GM23248 (cell line): ENCODE measurements at regions not wholly inside any gene's neighbourhood (a gene's known extent, or its start where the extent isn't known, plus 50 kb on each side); places are given as distances from the start of the nearest gene placed in this dataset.

Experiments used
- DNase-seq: peaks from one replicate; pipeline ENCODE4 v3.0.0-alpha.2; 2015
- H2AFZ ChIP-seq: fragments of 200-600 bp; sonication (generic); 2 replicates; pipeline ENCODE4 v1.6.1; 2016; ENCODE audit warnings: antibody characterized with exemption
- H3F3A ChIP-seq: fragments of 200-600 bp; sonication (generic); 2 replicates; pipeline ENCODE4 v1.6.1; 2016; ENCODE audit warnings: mild to moderate bottlenecking, antibody characterized with exemption, mixed run types; ENCODE audit not compliant: insufficient read depth
- H3K27ac ChIP-seq: fragments of 200-600 bp; sonication (generic); 2 replicates; pipeline ENCODE4 v1.5.1; 2016; ENCODE audit warnings: mild to moderate bottlenecking
- H3K27me3 ChIP-seq: fragments of 200-600 bp; sonication (generic); replicated peaks from 2 replicates; pipeline ENCODE4 v1.6.1; 2016; ENCODE audit warnings: mild to moderate bottlenecking; ENCODE audit not compliant: insufficient read depth
- H3K36me3 ChIP-seq: fragments of 200-600 bp; sonication (generic); 2 replicates; pipeline ENCODE4 v1.6.1; 2016; ENCODE audit warnings: low read depth, mild to moderate bottlenecking
- H3K4me1 ChIP-seq: fragments of 200-600 bp; sonication (generic); 2 replicates; pipeline ENCODE4 v1.6.1; 2016; ENCODE audit warnings: mild to moderate bottlenecking; ENCODE audit not compliant: insufficient read depth
- H3K4me2 ChIP-seq: fragments of 200-600 bp; sonication (generic); one replicate; pipeline ENCODE4 v1.6.1; 2016; ENCODE audit warnings: mild to moderate bottlenecking; ENCODE audit not compliant: unreplicated experiment
- H3K4me3 ChIP-seq: fragments of 200-600 bp; sonication (generic); 2 replicates; pipeline ENCODE4 v1.5.1; 2016; ENCODE audit warnings: mild to moderate bottlenecking
- H3K79me2 ChIP-seq: fragments of 200-600 bp; sonication (generic); 2 replicates; pipeline ENCODE4 v1.6.1; 2016; ENCODE audit warnings: mild to moderate bottlenecking; ENCODE audit not compliant: insufficient read depth
- H3K9ac ChIP-seq: fragments of 200-600 bp; sonication (generic); 2 replicates; pipeline ENCODE4 v1.6.1; 2016; ENCODE audit warnings: mild to moderate bottlenecking
- H3K9me2 ChIP-seq: fragments of 200-600 bp; sonication (generic); 2 replicates; pipeline ENCODE4 v1.6.1; 2016; ENCODE audit warnings: mixed run types, mild to moderate bottlenecking, moderate library complexity; ENCODE audit not compliant: insufficient read depth
- H3K9me3 ChIP-seq: fragments of 200-600 bp; sonication (generic); one replicate; pipeline ENCODE4 v1.6.1; 2017; ENCODE audit warnings: low read depth
- H4K20me1 ChIP-seq: fragments of 200-600 bp; sonication (generic); 2 replicates; pipeline ENCODE4 v1.6.0; 2016; ENCODE audit not compliant: insufficient read depth
- EZH2 ChIP-seq: fragments of 200-600 bp; sonication (generic); IDR thresholded peaks from 2 replicates; pipeline ENCODE4 v1.6.1; 2018; ENCODE audit warnings: antibody characterized with exemption, mild to moderate bottlenecking; ENCODE audit not compliant: insufficient read depth, poor library complexity, severe bottlenecking
- EZH2phosphoT487 ChIP-seq: fragments of 200-600 bp; sonication (generic); IDR thresholded peaks from 2 replicates; pipeline ENCODE4 v1.6.1; 2018; ENCODE audit warnings: antibody characterized with exemption, moderate library complexity, mild to moderate bottlenecking, low read depth; ENCODE audit not compliant: insufficient read depth
- WGBS, 2 experiments: methylation state at CpG; one replicate each; pipeline ENCODE4 v1.1.6; 2015 to 2017; ENCODE audit warnings: low lambda C conversion rate in 2 of 2, low coverage in 1 of 2; ENCODE audit errors: missing lambda C conversion rate in 2 of 2; 5-methylcytosine and 5-hydroxymethylcytosine counted together
- in situ Hi-C: fragments of 300-500 bp; cut with MboI; formaldehyde crosslinking; loops from 2 replicates; pipeline ENCODE4 v1.15.0; 2020

DNA sequence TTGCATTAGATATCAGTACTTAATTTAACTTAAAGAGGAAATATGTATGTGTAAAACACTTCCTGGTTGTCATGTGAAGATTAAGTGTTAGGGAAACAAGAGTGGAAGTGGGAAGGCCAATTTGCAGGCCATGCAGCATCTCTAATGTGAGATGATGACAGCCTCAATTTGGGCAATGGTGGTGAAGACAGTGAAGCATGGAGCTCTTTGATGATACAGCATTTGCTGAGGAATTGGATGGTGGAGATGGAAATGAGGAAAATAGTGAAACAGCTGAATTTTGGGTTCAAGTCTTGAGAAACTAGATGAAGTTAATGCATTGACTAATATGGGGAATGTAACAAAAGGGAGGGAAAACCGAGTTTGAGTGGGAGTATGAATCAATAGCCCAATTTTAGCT, 231.7 kb upstream of the MIR17HG start:
- no peak for DNase-seq
- H3K27me3 ChIP-seq, result no peaks in the 10 kb centered on the region
- H3K9me3 ChIP-seq, result no peaks in the 10 kb centered on the region
- H3K4me3 ChIP-seq, result no peak overlapping the region
- H3K4me2 ChIP-seq, result no peak overlapping the region
- no peak overlapping the region for H3K9ac ChIP-seq
- H3F3A ChIP-seq, result no peaks in the 10 kb centered on the region
- H3K27ac ChIP-seq, result no peak overlapping the region
- no peak overlapping the region for H2AFZ ChIP-seq
- 0 to 9% methylated on average over 1 of the region's 1 CpG for WGBS, 2 experiments
- in situ Hi-C loops, result no loop called here
- no peaks in the 10 kb centered on the region for H4K20me1 ChIP-seq
- TF ChIP-seq EZH2, result no peak
- TF ChIP-seq EZH2phosphoT487, result no peak
- H3K9me2 ChIP-seq, result no peaks in the 10 kb centered on the region
- no peaks in the 10 kb centered on the region for H3K36me3 ChIP-seq
- H3K4me1 ChIP-seq, result no peaks in the 10 kb centered on the region
- no peaks in the 10 kb centered on the region for H3K79me2 ChIP-seq

DNA sequence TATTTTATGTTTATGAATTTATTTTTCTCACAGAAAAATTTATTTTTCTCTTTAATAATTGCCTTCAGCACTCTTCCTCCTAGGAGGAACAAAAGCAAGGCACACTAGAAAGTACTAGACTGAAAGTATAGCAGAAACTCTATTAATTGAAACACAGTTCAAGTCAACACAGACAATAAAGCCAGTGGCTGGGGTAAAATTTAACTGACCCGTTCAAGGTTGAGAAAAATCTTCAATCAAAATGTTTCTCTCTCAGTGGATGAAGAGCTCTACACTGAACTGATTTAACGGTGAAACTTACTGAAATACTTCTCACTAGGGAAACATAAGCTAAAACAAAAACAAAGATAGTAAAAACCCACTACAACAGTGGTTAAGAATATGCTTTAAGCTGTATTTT, 230.1 kb upstream of the MIR17HG start:
- H3K9ac ChIP-seq, result no peak overlapping the region
- no peaks in the 10 kb centered on the region for H3K4me1 ChIP-seq
- no peak for TF ChIP-seq EZH2
- no peak for TF ChIP-seq EZH2phosphoT487
- H3K9me3 ChIP-seq, result no peaks in the 10 kb centered on the region
- H3F3A ChIP-seq, result no peaks in the 10 kb centered on the region
- H3K27me3 ChIP-seq, result no peaks in the 10 kb centered on the region
- H3K4me2 ChIP-seq, result no peak overlapping the region
- no peaks in the 10 kb centered on the region for H3K9me2 ChIP-seq
- no peak overlapping the region for H2AFZ ChIP-seq
- H3K27ac ChIP-seq, result no peak overlapping the region
- no peak overlapping the region for H3K4me3 ChIP-seq
- no peaks in the 10 kb centered on the region for H4K20me1 ChIP-seq
- no peaks in the 10 kb centered on the region for H3K79me2 ChIP-seq
- no peak for DNase-seq
- H3K36me3 ChIP-seq, result no peaks in the 10 kb centered on the region
- 15 to 16% methylated on average over 2 of the region's 2 CpGs for WGBS, 2 experiments
- in situ Hi-C loops, result no loop called here

DNA sequence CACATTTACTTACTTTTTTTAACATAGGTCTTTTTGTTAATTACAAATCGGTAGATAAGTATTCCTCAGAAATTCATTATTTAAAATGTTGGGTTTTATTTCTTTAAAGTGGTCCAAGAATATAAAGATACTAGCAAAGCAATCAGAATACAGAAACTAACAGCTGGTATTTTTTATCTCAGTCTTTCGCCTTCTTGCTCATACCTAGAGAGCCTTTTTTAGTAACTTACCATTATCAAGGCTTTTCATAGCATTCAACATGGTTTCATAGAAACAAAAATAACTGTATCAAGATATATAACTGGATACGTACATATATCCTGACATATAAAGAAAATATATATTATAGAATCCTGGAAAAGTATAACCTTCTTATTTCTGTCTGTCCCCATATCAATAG, 227.8 kb upstream of the MIR17HG start:
- 13 to 22% methylated on average over 3 of the region's 3 CpGs for WGBS, 2 experiments
- Histone ChIP-seq H3K4me3 (no peak overlapping the region), H3K79me2 (no peaks in the 10 kb centered on the region), H3K36me3 (no peaks in the 10 kb centered on the region), H3K9me3 (no peaks in the 10 kb centered on the region), H4K20me1 (no peaks in the 10 kb centered on the region), H3K4me2 (no peak overlapping the region), H3K9ac (no peak overlapping the region), H3K27me3 (no peaks in the 10 kb centered on the region), H2AFZ (no peak overlapping the region), H3F3A (no peaks in the 10 kb centered on the region), H3K9me2 (no peaks in the 10 kb centered on the region), H3K4me1 (no peaks in the 10 kb centered on the region), H3K27ac (no peak overlapping the region)
- in situ Hi-C loops, result no loop called here
- DNase-seq, result no peak
- TF ChIP-seq EZH2phosphoT487 (no peak), EZH2 (no peak)

DNA sequence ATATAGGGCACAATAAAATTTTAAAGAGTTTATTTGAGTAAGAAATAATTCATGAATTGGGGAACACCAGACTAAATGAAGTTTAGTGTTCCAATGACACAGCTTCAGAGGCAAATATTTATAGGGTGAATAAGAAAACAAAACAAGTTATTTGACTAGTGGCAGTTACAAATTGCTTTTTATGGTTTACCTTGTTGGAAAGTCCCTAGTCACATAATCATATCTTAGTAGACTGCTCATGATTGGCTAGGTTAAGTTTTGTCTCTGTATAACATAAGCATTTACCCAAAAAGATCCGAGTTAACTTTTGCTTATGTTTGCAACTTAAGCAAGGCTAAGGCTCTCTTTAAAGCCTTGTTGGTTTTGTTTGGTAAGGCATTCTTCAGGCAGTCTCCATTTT, 224.7 kb upstream of the MIR17HG start:
- no peak for DNase-seq
- 16 to 22% methylated on average over 1 of the region's 1 CpG for WGBS, 2 experiments

More for the DNA sequence above, 224.7 kb upstream of the MIR17HG start:
- Histone ChIP-seq H3K79me2 (no peaks in the 10 kb centered on the region), H3K9me3 (no peaks in the 10 kb centered on the region), H3K27me3 (no peaks in the 10 kb centered on the region), H3K9me2 (no peaks in the 10 kb centered on the region), H3K27ac (no peak overlapping the region), H3K36me3 (no peaks in the 10 kb centered on the region), H2AFZ (no peak overlapping the region), H4K20me1 (no peaks in the 10 kb centered on the region), H3F3A (no peaks in the 10 kb centered on the region), H3K4me2 (no peak overlapping the region), H3K9ac (no peak overlapping the region), H3K4me1 (no peaks in the 10 kb centered on the region), H3K4me3 (no peak overlapping the region)
- TF ChIP-seq EZH2 (no peak), EZH2phosphoT487 (no peak)
- in situ Hi-C loops, result no loop called here
